ENCODE measurements at regions not wholly inside any gene's neighbourhood (a gene's known extent, or its start where the extent isn't known, plus 50 kb on each side); places are given as distances from the start of the nearest gene placed in this dataset.

GRCh38 chr12:124470806-124471205 lies 96.6 kb downstream of the NCOR2 start:
- TF ChIP-seq EZH2 (optimal IDR thresholded peaks at IDR 0.05; ENCODE audit: low read depth, low read length) (no peak), CTCF (IDR thresholded peaks at IDR 0.05; ENCODE audit: low read length) (no peak)
